T1000 (cell line): ENCODE measurements at regions not wholly inside any gene's neighbourhood (a gene's known extent, or its start where the extent isn't known, plus 50 kb on each side); places are given as distances from the start of the nearest gene placed in this dataset.

ENCODE experiments used
- DNase-seq: peaks from one replicate; lab custom pipeline; 2025; ENCODE audit warnings: mixed read lengths; lab: John Stamatoyannopoulos, UW

- no peak for DNase-seq
These were observed 139.3 kb upstream of the PMEPA1 start for GRCh38 chr20:57849121-57849520.

DNA sequence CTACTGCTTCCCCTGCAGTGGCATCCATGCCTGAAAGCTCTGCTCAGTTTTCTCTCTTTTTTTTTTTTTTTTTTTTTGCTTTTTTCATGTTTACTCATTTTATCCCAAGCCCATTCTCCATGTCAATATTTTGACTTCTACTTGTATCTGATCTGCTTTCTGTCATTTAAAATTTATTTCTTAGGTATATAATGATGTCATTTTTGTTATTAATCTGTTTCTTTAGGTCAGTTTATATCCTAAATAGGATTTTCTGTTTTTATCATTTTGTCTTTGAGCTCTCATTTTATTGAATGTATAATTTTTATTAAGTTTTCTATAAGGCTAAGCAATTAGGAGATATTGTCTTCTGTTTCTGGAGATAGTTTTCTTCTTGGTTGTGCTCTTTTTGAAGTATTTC is 138.5 kb upstream of the PMEPA1 start:
- no peak for DNase-seq

GRCh38 chr20:57847104-57847503 is 137.3 kb upstream of the PMEPA1 start:
- no peak for DNase-seq

DNA sequence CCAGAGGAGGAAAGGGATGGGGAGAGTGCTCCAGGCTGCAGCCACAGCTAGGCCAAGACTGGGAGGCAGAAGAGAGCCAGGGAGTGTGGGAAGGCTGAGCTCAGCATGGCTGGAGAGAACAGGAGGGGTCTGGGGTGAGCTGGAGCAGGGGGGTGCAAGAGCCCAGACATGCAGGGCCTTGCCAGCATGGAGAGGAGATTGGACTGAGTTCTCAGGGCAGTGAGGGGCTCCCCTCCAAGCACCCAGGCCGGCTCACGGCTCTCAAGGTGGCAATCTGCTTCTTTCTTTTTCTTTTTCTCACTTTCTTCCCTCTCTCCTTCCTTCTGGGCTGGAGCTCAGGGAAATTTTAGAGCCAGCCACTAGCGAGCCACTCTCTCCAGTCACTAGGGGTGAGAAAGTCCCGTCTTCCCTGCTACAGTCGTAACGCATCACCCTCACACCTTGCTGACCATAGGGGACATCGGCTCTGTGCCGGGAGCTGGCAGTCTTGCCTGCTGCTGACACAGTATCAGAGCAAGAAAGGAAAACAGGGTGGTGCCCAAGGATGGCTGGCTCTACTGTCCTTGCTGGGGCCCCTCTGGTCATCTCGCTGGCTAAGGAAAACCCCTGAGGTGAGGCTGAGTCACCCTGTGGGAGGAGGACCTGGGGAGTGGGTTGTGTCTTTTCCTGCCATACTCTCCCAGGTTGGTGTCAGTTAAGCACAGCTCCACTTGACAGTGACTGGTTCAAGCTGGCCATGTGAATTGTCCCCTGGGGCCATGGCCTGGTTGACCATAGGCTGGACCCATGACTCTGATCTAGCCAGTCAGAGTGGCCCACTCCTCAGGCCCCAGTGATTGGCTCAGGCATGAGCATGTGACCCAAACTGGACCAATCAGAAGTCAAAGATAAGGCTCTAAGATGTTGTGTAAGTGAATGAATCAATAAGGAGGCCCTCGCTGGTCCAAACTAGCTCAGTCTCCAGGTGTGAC is 135.1 kb upstream of the PMEPA1 start:
- DNase-seq: no peak

GRCh38 chr20:57843941-57844625 is 134.3 kb upstream of the PMEPA1 start:
- DNase-seq: no peak

GRCh38 chr20:57842720-57843119 is 132.9 kb upstream of the PMEPA1 start:
- DNase-seq: no peak

GRCh38 chr20:57841297-57841866 is 131.6 kb upstream of the PMEPA1 start:
- DNase-seq: no peak

GRCh38 chr20:57840504-57841296 is 130.9 kb upstream of the PMEPA1 start:
- no peak for DNase-seq

GRCh38 chr20:57840066-57840465 is 130.3 kb upstream of the PMEPA1 start:
- no peak for DNase-seq

DNA sequence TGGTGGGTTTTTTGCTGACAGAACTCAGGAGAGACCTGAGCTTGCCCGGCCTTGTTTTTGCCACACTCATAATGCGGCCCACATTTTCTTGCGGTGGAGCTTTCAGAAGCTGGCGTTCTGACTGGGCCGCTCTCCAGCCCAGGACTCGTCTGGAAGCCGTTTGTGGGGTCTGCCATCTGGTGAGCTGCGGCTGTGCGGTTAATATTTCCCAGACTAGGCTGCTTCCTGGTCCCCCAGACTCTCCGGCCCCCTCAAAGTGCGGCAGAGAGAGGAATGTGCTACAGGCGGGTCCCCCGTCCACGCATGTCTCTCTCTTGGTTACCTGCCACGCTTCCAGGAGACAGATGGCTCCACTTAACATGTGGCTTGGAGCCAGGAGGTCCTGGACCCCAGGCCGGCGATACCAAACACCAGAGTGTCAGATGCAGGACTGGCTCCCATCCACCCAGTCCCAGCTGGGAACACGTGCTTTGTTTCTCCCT is 128.9 kb upstream of the PMEPA1 start:
- no peak for DNase-seq

DNA sequence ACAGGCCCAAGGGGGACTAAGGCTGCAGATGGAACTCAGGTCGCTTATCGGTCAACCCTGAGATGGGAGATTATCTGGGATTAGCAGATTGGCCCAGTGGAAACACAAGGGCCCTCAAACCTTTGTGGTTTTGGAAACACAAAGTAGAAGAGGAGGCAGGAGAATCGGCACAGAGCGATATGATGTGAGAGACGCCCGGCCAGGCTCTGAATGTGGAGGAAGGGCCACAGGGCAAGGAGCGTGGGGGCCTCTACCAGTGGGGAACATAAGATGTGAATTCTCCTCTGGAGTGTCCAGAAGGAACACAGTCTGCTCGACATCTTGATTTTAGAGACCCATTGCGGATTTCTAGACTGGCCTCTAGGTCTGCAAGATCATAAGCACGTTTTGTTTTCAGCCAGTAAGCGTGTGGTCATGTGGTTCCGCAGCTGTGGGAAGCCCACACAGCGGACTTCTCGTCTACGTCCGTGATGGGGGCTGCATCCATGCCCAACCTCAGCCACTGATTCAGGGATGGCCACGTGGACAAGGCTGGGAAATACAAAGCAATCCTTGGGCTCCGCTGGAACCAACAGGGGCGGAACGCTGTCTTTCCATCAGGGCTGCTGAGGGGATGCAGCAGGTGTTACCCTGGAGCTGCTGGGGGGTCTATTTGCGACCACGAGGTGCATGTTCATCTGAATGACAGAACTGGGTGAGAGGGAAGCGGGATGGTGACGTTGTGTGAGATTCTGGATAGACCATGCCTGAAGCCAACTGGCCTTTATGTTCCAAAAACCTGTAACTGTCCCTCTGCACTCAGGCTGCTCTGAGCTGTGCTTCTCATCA is 127.6 kb upstream of the PMEPA1 start:
- DNase-seq: no peak

GRCh38 chr20:57835588-57836455 is 126.0 kb upstream of the PMEPA1 start:
- no peak for DNase-seq

GRCh38 chr20:57835074-57835452 is 125.2 kb upstream of the PMEPA1 start:
- DNase-seq: no peak

GRCh38 chr20:57834306-57835073 is 124.7 kb upstream of the PMEPA1 start:
- DNase-seq: no peak

DNA sequence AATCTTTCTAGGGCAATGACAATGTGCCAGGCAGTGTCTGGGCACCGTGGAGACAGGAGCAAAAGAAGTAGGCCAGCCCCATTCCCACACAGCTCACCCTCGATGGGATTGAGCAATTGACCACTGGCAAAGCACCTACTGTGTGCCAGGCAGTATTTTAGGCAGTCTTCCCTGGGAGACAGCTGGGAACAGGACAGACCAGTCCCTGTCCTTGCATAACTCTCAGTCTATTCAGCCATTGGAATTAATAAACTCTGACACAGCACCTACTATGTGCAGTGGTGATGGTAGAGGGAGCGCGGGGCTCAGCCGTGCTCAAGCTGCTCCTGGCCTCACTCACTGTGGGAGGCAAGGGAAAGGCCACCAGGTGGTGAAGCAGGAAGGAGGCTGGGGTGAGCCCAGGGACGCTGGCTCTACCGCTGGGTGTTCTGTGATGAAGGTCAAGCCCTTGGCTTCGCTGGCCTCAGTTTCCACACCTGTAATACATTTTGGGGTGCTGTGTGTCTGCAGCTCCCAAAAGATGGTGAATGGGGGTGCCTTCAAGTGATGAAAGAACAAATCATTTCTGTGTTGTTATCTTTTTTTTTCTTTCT is 122.3 kb upstream of the PMEPA1 start:
- DNase-seq: no peak

DNA sequence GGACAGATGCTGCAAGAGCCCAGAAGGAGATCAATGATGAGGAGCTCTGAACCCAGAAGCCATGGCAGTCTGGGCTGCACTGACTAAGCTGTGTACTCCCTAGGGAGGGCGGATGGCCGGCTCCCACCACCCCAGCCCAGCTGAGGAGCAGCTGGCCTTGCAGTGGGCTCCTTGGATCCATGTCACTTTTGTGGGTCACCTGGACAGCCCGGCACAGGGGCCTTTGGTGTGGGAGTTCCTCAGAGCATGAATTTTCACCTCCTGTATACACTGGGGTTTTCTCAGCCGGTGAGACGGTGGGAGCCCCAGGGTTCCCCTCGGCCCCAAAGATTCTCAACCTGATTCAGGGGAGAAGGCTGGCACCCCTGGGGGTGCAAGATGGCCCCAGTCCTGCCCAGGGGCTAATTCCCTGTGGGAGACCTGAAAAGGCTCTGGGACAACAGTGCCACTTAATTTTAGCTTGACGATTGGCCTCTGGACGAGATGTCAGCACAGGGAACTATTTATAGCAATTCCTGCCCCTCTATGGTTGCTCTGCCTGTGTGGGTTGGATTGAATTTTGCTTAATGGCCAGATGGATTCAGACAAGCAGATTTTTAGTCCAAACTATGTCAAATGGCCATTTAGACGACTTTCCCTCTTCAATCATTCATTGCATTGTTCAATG is 121.6 kb upstream of the PMEPA1 start:
- no peak for DNase-seq

GRCh38 chr20:57830515-57830895 is 120.7 kb upstream of the PMEPA1 start:
- no peak for DNase-seq

- no peak for DNase-seq
These were observed 120.1 kb upstream of the PMEPA1 start for GRCh38 chr20:57829805-57830514.
